ENCODE measurements at regions not wholly inside any gene's neighbourhood (a gene's known extent, or its start where the extent isn't known, plus 50 kb on each side); places are given as distances from the start of the nearest gene placed in this dataset.

DNA sequence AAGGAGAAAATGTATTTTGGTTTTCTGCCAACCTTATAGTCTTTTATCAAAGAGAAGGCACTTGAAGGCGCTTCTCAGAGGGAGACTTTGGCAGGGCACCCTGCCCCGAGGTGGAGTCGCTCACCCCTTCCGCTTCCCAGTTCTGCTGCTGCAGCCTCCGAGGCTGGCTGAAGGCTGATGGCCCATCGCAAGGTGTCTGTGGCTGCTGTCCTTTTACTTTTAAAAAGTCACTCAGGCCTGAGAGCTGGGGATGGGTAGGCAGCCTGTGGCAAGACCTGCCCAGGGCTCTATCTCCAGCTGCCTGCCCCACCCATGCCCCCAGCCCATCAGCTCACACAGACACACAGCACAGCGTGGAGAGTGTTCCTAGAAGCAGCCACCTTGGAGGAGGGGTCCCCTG is 206.6 kb upstream of the CST7 start:
- TF ChIP-seq ELK1 (IDR thresholded peaks at IDR 0.05; ENCODE audit: borderline replicate concordance, low read depth, low read length) (no peak), RAD21 (IDR thresholded peaks at IDR 0.05; ENCODE audit: low read length) (no peak), SMC3 (IDR thresholded peaks at IDR 0.05; ENCODE audit: low read depth, low read length) (no peak), MAZ (IDR thresholded peaks at IDR 0.05; ENCODE audit: borderline replicate concordance, low read depth, low read length) (no peak), CHD1 (IDR thresholded peaks at IDR 0.05; ENCODE audit: low read depth, low read length) (no peak)
- Histone ChIP-seq H3K27me3 (ENCODE audit: control insufficient read depth, insufficient read depth, low read length) (peaks cover 24% of the 10 kb centered on the region), H3K4me3 (ENCODE audit: insufficient read depth, low read depth, low read length) (no peak overlapping the region), H4K20me1 (ENCODE audit: insufficient read depth, low read length) (no peaks in the 10 kb centered on the region), H3K36me3 (ENCODE audit: control insufficient read depth, insufficient read depth, low read length) (no peaks in the 10 kb centered on the region), H2BK5ac (ENCODE audit: low read depth, low read length, poor library complexity, severe bottlenecking) (no peak overlapping the region), H3K4me1 (ENCODE audit: control insufficient read depth, insufficient read depth, low read length) (no peaks in the 10 kb centered on the region), H2AFZ (replicated peaks; ENCODE audit: low read length, poor library complexity) (no peak overlapping the region), H3K9me3 (ENCODE audit: control insufficient read depth, insufficient read depth, low read length) (no peaks in the 10 kb centered on the region), H3K18ac (ENCODE audit: low read depth, low read length) (no peak overlapping the region), H3K9ac (ENCODE audit: low read depth, low read length) (no peak overlapping the region), H3K79me1 (ENCODE audit: low read depth in 1 of 2, low read length in 2 of 2) (no peaks in the 10 kb centered on the region), H4K5ac (ENCODE audit: low read depth, low read length) (no peak overlapping the region), H3K23ac (ENCODE audit: low read depth, low read length) (no peak overlapping the region), H3K9me1 (ENCODE audit: insufficient read depth, low read length) (no peaks in the 10 kb centered on the region), H2BK120ac (ENCODE audit: low read depth, low read length) (no peak overlapping the region), H3K4me2 (ENCODE audit: low read depth, low read length) (no peak overlapping the region), H2AK9ac (replicated peaks; ENCODE audit: low read depth, low read length, poor library complexity) (no peak overlapping the region), H2AK5ac (ENCODE audit: low read depth, low read length) (no peak overlapping the region), H3K14ac (replicated peaks; ENCODE audit: low read depth, low read length) (no peak overlapping the region), H2BK15ac (ENCODE audit: low read depth, low read length) (no peak overlapping the region), H2BK20ac (ENCODE audit: low read depth, low read length) (no peak overlapping the region), H3K4ac (ENCODE audit: low read depth, low read length) (no peak overlapping the region), H3K27ac (ENCODE audit: insufficient read depth, low read length) (no peak overlapping the region), H3K56ac (ENCODE audit: extremely low read depth, insufficient read depth, low read length) (no peak overlapping the region), H4K91ac (ENCODE audit: insufficient read depth, low read depth, low read length) (no peak overlapping the region), H4K8ac (ENCODE audit: low read depth in 2 of 2, low read length in 2 of 2) (no peak overlapping the region)
- CTCF ChIA-PET: no interaction called here
- in situ Hi-C loops (cut with MboI; ENCODE audit: low sequenced_read_pairs): no loop called here
- no peak for ATAC-seq (ENCODE audit: low read depth)
- DNase-seq: no peak
- dilution Hi-C loops (cut with HindIII; ENCODE audit: low sequenced_read_pairs, unreplicated experiment): no loop called here
- POLR2A ChIA-PET (ENCODE audit: unreplicated experiment): no interaction called here
- BruUV-seq (replicated peaks): no TSS peak
- intact Hi-C loops (cut with micrococcal nuclease): no loop called here
- WGBS, 2 experiments (ENCODE audit: extremely low coverage in 2 of 2, insufficient read length in 1 of 2): no CpG with 5 or more reads among the region's 7 CpGs
